HG03139 (cell line): ENCODE measurements at regions not wholly inside any gene's neighbourhood (a gene's known extent, or its start where the extent isn't known, plus 50 kb on each side); places are given as distances from the start of the nearest gene placed in this dataset.
A peak's percentile ranks its signal among the peaks of the same experiment; 100 is the strongest.

Experiments
- ATAC-seq: cut with Tn5 transposase; IDR thresholded peaks from one replicate; pipeline ENCODE4 v1.9.1; 2021; ENCODE audit not compliant: unreplicated experiment

GRCh38 chrX:30504309-30504708 is 73.3 kb downstream of the TASL start:
- ATAC-seq: no peak

GRCh38 chrX:30495468-30495867 is 82.1 kb downstream of the TASL start:
- no peak for ATAC-seq

- ATAC-seq: no peak
These were observed 84.2 kb downstream of the TASL start for GRCh38 chrX:30493348-30493747.

GRCh38 chrX:30489323-30489722 is 88.2 kb downstream of the TASL start:
- ATAC-seq: no peak

- ATAC-seq: peak; percentile 63
These were observed 89.5 kb downstream of the TASL start for GRCh38 chrX:30488092-30488491.

- ATAC-seq: peak; percentile 50
These were observed 93.6 kb downstream of the TASL start for GRCh38 chrX:30483996-30484395.

- no peak for ATAC-seq
These were observed 109.1 kb downstream of the TASL start for GRCh38 chrX:30468471-30468870.
